Hematopoietic multipotent progenitor cell treated with erythropoietin and hydrocortisone succinate and interleukin-3 and kit ligand, for 17 days (in vitro differentiated cells): ENCODE measurements at regions not wholly inside any gene's neighbourhood (a gene's known extent, or its start where the extent isn't known, plus 50 kb on each side); places are given as distances from the start of the nearest gene placed in this dataset.
"Not testable (repeated sequence)": the region's sequence is repeated elsewhere in the genome, so short reads cannot be mapped to it uniquely, and the experiment has no call there.

ENCODE experiments used
- DNase-seq: peaks from one replicate; pipeline ENCODE4 v3.0.0-alpha.2; 2015; ENCODE audit warnings: low spot score

DNA sequence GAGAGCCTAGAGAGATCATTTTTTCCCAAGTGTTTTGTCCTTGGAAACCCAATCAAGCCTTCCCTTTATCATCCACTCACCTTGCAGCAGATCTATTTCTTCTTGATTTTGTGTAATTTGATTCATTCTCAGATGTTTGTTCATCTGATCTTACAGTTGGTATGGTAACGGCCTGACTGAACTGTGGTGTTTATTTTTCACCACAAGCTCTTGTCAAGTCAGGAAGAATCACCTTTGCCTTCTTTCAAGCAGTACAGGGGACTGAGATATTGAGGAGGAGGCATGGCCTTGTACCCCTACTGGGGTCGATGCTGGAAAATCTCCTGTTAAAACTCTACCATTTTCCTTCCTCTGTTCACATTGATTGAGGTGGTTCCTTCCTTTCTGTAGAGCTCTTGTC lies 361.4 kb upstream of the CFAP20DC start:
- DNase-seq: no peak

DNA sequence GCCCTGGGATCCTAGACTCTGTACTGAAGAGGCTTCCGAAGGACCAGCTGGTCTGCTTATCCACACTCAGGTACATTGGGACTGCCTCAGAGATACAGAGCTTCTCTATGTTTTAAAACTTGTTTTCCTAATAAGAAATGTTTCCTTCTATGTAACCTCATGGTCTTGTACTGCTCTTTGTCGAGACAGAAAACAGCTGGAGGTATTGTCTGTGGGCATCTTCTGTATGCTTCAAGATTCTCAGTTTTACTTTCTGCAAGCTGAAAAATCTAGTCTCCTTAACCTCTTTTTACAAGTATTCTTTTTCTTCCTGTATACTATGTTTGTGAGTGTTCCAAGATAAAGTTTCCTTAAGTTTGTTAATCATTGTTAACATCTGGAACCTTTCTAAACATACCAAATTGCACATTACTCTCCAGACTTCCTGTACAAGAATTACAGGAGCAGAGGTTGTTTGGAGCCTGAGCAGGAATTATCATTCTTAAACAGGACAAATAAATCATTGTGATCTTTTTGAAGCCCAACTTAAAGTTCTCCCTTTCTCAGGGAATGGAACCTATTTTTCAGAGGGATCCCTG lies 358.3 kb upstream of the CFAP20DC start:
- no peak for DNase-seq

DNA sequence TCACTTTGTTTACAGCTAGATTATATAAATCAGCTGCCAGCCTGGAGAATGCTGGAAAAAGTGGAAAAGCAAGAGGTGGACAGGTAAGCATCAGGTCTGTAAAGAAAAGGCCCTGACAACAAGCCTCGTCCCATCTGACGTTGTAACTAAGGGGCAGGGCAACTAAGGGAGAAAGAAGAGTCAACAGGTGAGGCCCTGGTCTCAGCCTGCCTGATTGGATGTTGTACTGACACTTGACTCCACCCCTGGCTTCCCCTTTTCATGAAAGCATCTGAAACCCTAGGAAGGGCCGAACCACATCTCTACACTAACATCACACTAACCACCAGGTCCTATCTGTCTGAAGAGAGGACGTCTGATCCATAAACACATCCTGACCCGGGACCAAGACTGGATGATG lies 357.6 kb upstream of the CFAP20DC start:
- DNase-seq: no peak

DNA sequence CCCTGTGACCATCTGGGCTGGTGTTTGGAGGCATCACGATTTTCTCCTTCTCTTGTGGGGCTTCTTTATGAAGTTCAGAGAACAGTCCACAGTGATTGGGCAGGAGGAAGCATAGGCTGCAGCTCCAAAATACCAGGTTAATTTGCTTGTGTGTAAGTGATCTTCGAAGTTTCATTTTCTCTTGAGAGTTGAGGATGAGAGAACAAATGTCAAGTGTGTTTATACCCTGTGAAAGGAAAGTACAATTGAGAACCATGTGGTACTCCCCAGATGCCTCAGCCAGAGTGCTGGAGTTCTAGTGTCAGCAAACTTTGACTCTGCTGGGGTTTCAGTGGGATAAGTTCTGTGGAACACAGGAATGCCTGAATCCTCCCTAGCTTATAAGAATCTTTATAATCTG lies 357.1 kb upstream of the CFAP20DC start:
- no peak for DNase-seq

- no peak for DNase-seq
These were observed 355.0 kb upstream of the CFAP20DC start for GRCh38 chr3:59404851-59405250.

DNA sequence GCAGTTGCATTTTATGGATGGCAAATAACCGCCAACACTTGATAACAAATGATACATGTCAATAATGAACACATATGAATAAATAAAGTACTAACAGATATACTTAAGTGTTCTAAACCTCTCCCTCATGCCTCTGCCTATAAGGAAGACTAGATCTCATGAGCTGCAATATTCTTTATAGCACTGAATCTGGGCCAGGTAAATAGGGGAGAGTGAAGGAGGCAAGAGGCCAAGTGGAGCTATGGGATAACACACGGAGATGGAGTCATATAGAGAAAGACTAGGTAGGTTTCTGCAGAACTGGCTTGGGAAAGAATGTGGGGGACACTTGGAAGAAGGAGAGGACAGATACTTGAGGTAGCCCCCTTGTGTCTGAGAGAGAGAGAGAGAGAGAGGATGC lies 354.2 kb upstream of the CFAP20DC start:
- no peak for DNase-seq

DNA sequence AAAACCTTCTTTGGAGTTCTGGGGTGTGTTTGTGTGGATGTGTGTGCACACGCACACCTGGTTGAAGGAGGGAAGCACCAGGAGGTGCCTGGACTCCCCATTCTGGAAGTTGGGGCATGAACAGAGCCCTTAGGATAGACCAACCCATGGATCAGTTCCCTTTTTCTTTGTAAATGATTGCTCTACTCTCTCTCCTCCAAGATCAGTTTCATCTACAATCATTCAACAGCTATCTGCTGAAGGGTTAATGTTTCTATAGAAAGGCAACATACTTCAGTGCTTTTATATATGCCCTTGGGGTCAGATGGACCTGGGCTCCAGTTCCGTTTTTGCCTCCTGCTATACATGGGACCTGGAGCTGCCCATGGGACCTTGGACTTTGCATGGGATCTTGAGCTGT lies 352.1 kb upstream of the CFAP20DC start:
- DNase-seq: no peak

DNA sequence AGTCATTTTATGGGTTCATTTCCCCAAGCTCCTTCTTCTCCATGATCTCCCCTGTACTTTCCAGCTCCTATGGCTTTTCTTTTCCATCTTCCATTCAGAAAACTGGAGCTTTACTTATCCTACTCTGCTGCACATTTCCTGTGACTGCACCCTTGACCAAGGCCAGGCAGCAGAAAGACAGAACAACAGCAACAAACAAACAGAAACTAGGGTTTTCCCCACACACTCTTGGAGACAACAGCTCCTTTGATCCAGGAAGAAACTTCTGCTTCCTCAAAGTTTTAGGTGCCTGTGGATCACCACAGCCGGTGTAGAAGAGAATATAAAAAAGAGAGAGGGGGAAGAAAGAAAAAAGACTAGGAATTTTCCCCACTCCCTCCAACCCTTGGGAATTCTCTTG lies 342.3 kb upstream of the CFAP20DC start:
- DNase-seq: no peak

DNA sequence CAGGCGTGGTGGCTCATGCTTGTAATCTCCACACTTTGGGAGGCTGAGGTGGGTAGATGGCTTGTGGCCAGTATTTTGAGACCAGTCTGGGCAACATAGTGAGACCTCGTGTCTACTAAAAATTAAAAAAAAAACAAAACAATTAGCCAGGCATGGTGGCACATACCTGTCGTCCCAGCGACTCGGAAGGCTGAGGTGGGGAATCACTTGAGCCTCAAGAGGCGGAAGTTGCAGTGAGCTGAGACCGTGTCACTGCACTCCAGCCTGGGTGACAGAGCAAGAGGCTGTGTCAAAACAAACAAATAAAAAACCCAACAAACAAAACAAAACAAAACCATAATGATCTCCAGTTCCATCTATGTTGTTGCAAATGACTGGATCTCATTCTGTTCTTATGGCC lies 341.3 kb upstream of the CFAP20DC start:
- no peak for DNase-seq

DNA sequence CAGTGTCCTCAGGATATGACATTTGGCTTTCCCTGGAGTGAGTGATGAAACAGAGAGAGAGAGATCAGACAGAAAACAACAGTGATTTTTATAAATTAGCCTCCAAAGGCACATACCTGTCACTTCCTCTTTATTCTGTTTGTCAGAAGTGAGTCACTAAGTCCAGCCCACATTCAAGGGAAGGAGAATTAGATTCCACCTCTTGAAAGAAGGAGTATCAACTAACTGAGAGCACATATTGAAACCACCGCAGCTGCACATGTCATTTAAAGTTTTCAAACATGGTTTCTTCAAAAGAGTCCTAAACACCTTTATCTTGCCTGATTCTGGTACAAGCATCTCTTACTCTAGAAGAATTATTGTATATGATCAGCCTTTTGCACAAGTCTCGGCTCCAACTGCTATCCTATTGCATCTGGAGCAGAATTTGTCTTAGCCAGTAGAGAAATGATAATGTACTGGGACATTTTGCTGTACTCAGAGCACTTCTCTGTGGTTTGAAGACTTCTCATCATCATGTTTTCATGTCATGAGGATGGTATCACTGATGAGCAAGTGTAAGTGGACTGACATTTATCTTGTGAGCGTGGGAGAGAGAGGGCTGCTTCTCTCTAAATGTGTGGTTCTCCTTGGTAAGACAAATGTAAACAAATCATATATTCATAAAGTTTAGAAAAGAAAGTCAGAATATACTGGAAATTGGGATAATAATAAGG lies 338.9 kb upstream of the CFAP20DC start:
- DNase-seq: no peak

DNA sequence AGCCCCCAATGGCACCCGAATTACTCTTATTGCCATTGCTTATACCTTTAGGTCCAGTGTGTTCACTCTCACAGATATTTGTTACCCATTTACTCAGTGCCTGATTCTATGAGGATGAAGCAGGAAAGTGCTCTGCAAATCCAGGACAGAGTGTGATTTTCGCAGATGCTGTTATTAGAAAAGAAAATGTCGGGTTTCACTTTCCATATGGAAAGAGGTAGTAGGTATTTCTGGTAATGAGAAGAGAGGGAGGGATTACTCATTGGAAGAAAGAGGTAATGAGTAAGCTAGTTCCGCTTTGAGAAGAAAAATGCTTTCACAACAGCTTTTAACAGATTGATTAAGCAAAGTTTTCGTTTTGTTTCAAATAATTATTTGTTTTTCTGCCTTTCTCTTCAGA lies 336.3 kb upstream of the CFAP20DC start:
- no peak for DNase-seq

DNA sequence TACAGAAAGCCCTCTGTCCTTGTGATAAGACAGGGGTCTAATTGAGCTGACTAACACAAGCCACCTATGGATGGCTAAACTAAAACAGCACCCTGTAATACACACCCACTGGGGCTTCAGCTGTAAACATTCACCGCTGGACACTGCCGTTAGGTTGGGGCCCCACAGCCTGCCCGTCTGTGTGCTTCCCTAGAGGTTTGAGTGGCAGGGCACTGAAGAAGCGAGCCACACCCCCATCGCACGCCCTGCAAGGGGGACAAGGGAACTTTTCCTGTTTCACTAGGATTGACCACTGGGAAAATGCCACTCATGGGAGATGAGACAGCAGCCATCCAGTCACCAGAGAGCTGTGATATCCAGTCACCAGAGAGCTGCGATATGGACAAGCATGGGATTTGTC lies 335.7 kb upstream of the CFAP20DC start:
- DNase-seq: no peak

GRCh38 chr3:59381282-59381681 lies 331.5 kb upstream of the CFAP20DC start:
- no peak for DNase-seq

DNA sequence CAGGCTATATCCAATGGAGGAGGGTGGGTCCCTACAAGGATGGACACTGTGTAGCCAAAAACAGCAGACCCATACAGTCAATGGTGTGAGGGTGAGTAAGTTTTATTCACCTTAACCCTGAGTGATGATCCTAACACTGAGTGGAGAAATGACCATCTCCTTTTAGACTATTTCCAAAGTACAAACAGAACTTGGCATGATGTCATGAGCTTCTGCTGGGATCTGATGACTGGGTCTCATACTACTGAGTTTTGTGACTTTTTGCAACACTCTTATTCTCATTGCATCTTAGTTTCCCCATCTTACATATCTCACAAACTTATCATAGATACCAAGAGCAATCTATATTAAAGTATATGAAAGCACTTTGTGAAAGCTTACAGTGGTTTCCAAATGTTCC lies 330.3 kb upstream of the CFAP20DC start:
- no peak for DNase-seq

- no peak for DNase-seq
These were observed 325.0 kb upstream of the CFAP20DC start for GRCh38 chr3:59374818-59375211.

DNA sequence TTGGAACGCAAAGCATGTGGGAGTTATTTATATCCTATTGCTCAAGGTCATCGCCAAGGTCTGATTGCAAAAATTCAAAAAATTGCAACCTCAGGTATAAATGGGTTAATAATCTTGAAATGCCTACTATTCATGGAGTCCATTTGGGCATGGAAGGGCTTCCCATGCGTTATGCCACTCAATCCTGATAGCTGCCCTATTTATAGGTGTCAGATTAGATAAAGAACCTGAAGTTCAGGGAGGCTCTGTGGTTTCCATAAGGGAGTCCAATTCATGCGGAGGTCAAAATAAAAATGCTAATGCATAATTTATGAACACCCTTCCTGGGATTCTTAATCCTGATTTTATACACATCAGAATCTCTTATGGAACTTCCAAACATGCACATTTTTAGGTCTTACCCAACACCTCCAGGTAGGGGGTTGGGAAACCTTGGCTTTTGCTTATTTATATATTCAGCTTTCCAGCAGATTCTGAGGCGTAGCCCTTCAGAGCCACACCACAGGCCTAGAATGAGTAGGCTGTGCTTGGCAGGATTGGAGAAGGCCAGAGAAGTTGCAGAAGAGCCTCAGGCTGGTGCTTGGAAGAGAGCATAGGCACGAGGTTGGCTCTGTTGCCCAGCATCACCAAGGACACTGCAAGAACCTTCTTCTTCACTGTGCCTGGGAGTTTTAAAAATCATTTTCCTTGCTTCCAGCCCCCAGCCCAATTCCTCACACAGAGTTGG lies 324.4 kb upstream of the CFAP20DC start:
- no peak for DNase-seq

GRCh38 chr3:59372346-59372745 lies 322.5 kb upstream of the CFAP20DC start:
- no peak for DNase-seq

GRCh38 chr3:59368900-59369675 lies 319.3 kb upstream of the CFAP20DC start:
- DNase-seq: no peak

DNA sequence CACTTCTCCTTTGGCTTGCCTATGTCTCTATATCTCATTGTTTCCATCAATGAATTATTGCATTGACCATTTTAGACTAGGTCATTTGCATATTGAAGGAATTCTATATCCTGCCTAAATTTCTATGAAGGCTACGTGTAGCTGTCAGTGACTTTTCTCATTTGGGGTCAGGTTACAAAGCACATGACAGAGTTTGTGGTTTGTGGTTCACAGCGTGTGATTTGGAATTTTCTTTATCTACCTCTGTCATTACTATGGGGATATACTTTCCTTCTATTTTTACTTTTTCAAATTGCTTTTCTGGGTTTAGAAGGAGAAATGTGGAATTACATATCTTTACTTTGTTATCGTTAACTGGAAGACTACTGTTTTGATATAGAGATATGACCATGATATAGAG lies 317.3 kb upstream of the CFAP20DC start:
- no peak for DNase-seq

- DNase-seq: no peak
These were observed 316.4 kb upstream of the CFAP20DC start for GRCh38 chr3:59366218-59366617.

DNA sequence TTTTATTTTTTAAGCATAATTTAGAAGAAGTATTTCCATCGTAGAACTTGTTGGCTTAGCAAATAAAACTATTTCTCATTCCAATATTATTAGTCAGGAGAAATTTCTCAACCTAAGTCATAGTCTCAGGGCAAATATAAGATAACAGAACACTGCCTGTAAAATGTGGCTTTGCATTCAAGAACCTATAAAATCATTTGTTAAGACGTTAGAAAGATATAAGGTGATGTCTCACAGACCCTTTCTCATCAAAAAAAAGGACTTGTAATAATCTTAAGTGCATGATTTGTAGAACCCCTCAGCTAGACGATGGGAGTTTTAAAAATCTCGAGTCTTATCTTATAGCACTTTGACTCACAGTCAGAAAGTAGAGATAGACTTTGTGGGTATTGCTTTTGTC lies 314.7 kb upstream of the CFAP20DC start:
- no peak for DNase-seq

DNA sequence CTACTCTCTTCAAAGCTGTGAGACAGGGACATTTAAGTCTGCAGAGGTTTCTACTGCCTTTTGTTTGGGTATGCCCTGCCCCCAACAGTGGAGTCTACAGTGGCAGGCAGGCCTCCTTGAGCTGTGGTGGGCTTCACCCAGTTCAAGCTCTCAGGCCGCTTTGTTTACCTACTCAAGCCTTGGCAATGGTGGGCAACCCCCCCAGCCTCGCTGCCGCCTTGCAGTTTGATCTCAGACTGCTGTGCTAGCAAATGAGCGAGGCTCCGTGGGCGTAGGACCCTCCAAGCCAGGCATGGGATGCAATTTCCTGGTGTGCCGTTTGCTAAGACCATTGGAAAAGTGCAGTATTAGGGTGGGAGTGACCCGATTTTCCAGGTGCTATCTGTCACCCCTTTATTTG lies 310.5 kb upstream of the CFAP20DC start:
- DNase-seq: not testable (repeated sequence)

GRCh38 chr3:59341459-59341858 lies 291.6 kb upstream of the CFAP20DC start:
- DNase-seq: no peak
